H9 (cell line): ENCODE measurements at regions not wholly inside any gene's neighbourhood (a gene's known extent, or its start where the extent isn't known, plus 50 kb on each side); places are given as distances from the start of the nearest gene placed in this dataset.
A peak's percentile ranks its signal among the peaks of the same experiment; 100 is the strongest.

Source experiments
- DNase-seq: peaks from one replicate; pipeline ENCODE4 v3.0.0-alpha.2; 2017
- H2AFZ ChIP-seq: one replicate; pipeline ENCODE4 v1.6.1; 2013; ENCODE audit warnings: mild to moderate bottlenecking, low read length, control low read depth, moderate library complexity
- H2AK5ac ChIP-seq: 2 replicates; pipeline ENCODE4 v1.6.1; 2013; ENCODE audit warnings: low read length, control low read depth, mixed read lengths; ENCODE audit not compliant: insufficient read length
- H2BK120ac ChIP-seq: one replicate; pipeline ENCODE4 v1.6.1; 2013; ENCODE audit warnings: low read depth, mild to moderate bottlenecking, low read length, control low read depth, inconsistent platforms; ENCODE audit not compliant: poor library complexity, severe bottlenecking
- H2BK12ac ChIP-seq: 2 replicates; pipeline ENCODE4 v1.6.1; 2013; ENCODE audit warnings: low read length, control low read depth, mixed read lengths, low read depth; ENCODE audit not compliant: insufficient read length
- H2BK15ac ChIP-seq: 2 replicates; pipeline ENCODE4 v1.6.1; 2013; ENCODE audit warnings: low read depth, low read length, control low read depth
- H2BK20ac ChIP-seq: one replicate; pipeline ENCODE4 v1.6.1; 2013; ENCODE audit warnings: low read depth, mild to moderate bottlenecking, low read length, control low read depth, inconsistent platforms; ENCODE audit not compliant: poor library complexity, severe bottlenecking
- H2BK5ac ChIP-seq: 2 replicates; pipeline ENCODE4 v1.6.1; 2013; ENCODE audit warnings: low read length, control low read depth, mixed read lengths; ENCODE audit not compliant: insufficient read length
- H3K14ac ChIP-seq: 2 replicates; pipeline ENCODE4 v1.6.1; 2013; ENCODE audit warnings: low read length, control low read depth; ENCODE audit not compliant: insufficient read depth
- H3K18ac ChIP-seq: 2 replicates; pipeline ENCODE4 v1.6.1; 2013; ENCODE audit warnings: low read depth, mild to moderate bottlenecking, mixed read lengths, low read length, control low read depth; ENCODE audit not compliant: insufficient read length
- H3K23ac ChIP-seq: 2 replicates; pipeline ENCODE4 v1.6.1; 2013; ENCODE audit warnings: low read length, control low read depth, mixed read lengths, low read depth; ENCODE audit not compliant: insufficient read length
- H3K23me2 ChIP-seq: 2 replicates; pipeline ENCODE4 v1.6.1; 2013; ENCODE audit warnings: low read depth, mild to moderate bottlenecking, mixed read lengths, low read length, control low read depth; ENCODE audit not compliant: insufficient read length, poor library complexity, severe bottlenecking
- H3K27ac ChIP-seq: 2 replicates; pipeline ENCODE4 v1.5.1; 2013; ENCODE audit warnings: low read length, control low read depth, mixed read lengths, low read depth; ENCODE audit not compliant: insufficient read length
- H3K27me3 ChIP-seq: 2 replicates; pipeline ENCODE4 v1.6.1; 2013; ENCODE audit warnings: low read length, control low read depth, inconsistent platforms; ENCODE audit not compliant: insufficient read depth
- H3K4ac ChIP-seq: 2 replicates; pipeline ENCODE4 v1.6.1; 2013; ENCODE audit warnings: low read depth, mild to moderate bottlenecking, control low read depth, inconsistent platforms, low read length, moderate library complexity
- H3K4me1 ChIP-seq: 2 replicates; pipeline ENCODE4 v1.6.1; 2013; ENCODE audit warnings: low read length, control low read depth, inconsistent platforms; ENCODE audit not compliant: insufficient read depth
- H3K4me2 ChIP-seq: 2 replicates; pipeline ENCODE4 v1.6.1; 2013; ENCODE audit warnings: low read length, control low read depth, mixed read lengths; ENCODE audit not compliant: insufficient read length, insufficient read depth
- H3K56ac ChIP-seq: 2 replicates; pipeline ENCODE4 v1.6.1; 2013; ENCODE audit warnings: low read depth, mild to moderate bottlenecking, mixed read lengths, low read length, control low read depth; ENCODE audit not compliant: insufficient read length
- H3K79me1 ChIP-seq: 2 replicates; pipeline ENCODE4 v1.6.1; 2013; ENCODE audit warnings: low read depth, mild to moderate bottlenecking, moderate library complexity, low read length, control low read depth, inconsistent platforms; ENCODE audit not compliant: insufficient read depth, poor library complexity, severe bottlenecking
- H3K79me2 ChIP-seq: 2 replicates; pipeline ENCODE4 v1.6.1; 2013; ENCODE audit warnings: low read length, control low read depth, inconsistent platforms; ENCODE audit not compliant: insufficient read depth
- H3K9ac ChIP-seq: 2 replicates; pipeline ENCODE4 v1.6.1; 2013; ENCODE audit warnings: low read length, control low read depth, mixed read lengths; ENCODE audit not compliant: insufficient read length; ENCODE audit errors: extremely low read depth
- H3K9me3 ChIP-seq: one replicate; pipeline ENCODE4 v1.6.1; 2013; ENCODE audit warnings: low read depth, low read length, inconsistent platforms; ENCODE audit not compliant: control insufficient read depth
- H3T11ph ChIP-seq: one replicate; pipeline ENCODE4 v1.6.1; 2013; ENCODE audit warnings: mild to moderate bottlenecking, low read length, control low read depth, inconsistent platforms
- H4K20me1 ChIP-seq: one replicate; pipeline ENCODE4 v1.6.1; 2013; ENCODE audit not compliant: control insufficient read depth, insufficient read length, insufficient read depth
- H4K5ac ChIP-seq: 2 replicates; pipeline ENCODE4 v1.6.1; 2013; ENCODE audit warnings: low read depth, mild to moderate bottlenecking, mixed read lengths, low read length, control low read depth; ENCODE audit not compliant: insufficient read length
- H4K8ac ChIP-seq: replicated peaks from 2 replicates; pipeline ENCODE4 v1.6.1; 2013; ENCODE audit warnings: low read length, control low read depth, mixed read lengths, low read depth; ENCODE audit not compliant: insufficient read length
- H4K91ac ChIP-seq: 2 replicates; pipeline ENCODE4 v1.6.1; 2013; ENCODE audit warnings: low read depth, mild to moderate bottlenecking, moderate library complexity, mixed read lengths, low read length, control low read depth; ENCODE audit not compliant: insufficient read length
- H3K27ac Mint-ChIP-seq, 3 experiments: 2 replicates in 2 of 3; 3 replicates in 1 of 3; pipeline ENCODE4 v1.8.0; 2020 to 2021; ENCODE audit warnings: mixed read lengths in 3 of 3, mild to moderate bottlenecking in 1 of 3, moderate library complexity in 1 of 3
- H3K27me3 Mint-ChIP-seq: 2 replicates; pipeline ENCODE4 v1.8.0; 2021; ENCODE audit warnings: low read depth, mild to moderate bottlenecking, moderate library complexity, mixed read lengths
- H3K36me3 Mint-ChIP-seq, 3 experiments: 2 replicates in 2 of 3; 3 replicates in 1 of 3; pipeline ENCODE4 v1.8.0; 2020 to 2021; ENCODE audit warnings: low read depth in 3 of 3, mixed read lengths in 3 of 3; ENCODE audit not compliant: insufficient read depth in 1 of 3
- H3K4me1 Mint-ChIP-seq, 2 experiments: 2 replicates each; pipeline ENCODE4 v1.8.0; 2020; ENCODE audit warnings: mixed read lengths in 2 of 2
- H3K4me3 Mint-ChIP-seq, 2 experiments: 2 replicates in 1 of 2; 3 replicates in 1 of 2; pipeline ENCODE4 v1.8.0; 2020 to 2021; ENCODE audit warnings: mild to moderate bottlenecking in 2 of 2, mixed read lengths in 2 of 2, moderate library complexity in 1 of 2
- H3K9me3 Mint-ChIP-seq, 2 experiments: 2 replicates in 1 of 2; 3 replicates in 1 of 2; pipeline ENCODE4 v1.8.0; 2020; ENCODE audit warnings: mild to moderate bottlenecking in 2 of 2, mixed read lengths in 2 of 2, moderate library complexity in 1 of 2
- CTCF ChIP-seq: fragments of 200-600 bp; sonication (generic); conservative IDR thresholded peaks from 3 replicates; pipeline ENCODE4 v1.8.0; 2021; ENCODE audit warnings: antibody characterized with exemption, mild to moderate bottlenecking
- WGBS: extraction: QIAGEN DNeasy Blood & Tissue Kit; methylation state at CpG from one replicate; pipeline ENCODE4 v1.1.7; 2013; ENCODE audit warnings: missing lambda C conversion rate, low lambda C conversion rate, mixed read lengths; ENCODE audit not compliant: insufficient read length; ENCODE audit errors: extremely low coverage; 5-methylcytosine and 5-hydroxymethylcytosine counted together

GRCh38 chr7:84538268-84538667 is 343.7 kb upstream of the SEMA3A start:
- H3K4me2 ChIP-seq: no peak overlapping the region
- no CpG with 5 or more reads among the region's 5 CpGs for WGBS
- no peaks in the 10 kb centered on the region for H3K27me3 ChIP-seq
- Mint-ChIP-seq H3K27me3 (no peaks in the 10 kb centered on the region), H3K4me1 (peaks cover 1% of the 10 kb centered on the region in 2 experiments; a peak in 3 of 4 replicates), H3K36me3 (no peaks in the 10 kb centered on the region), H3K4me3 (no peak overlapping the region), H3K27ac (0 out of 7 replicates have a peak overlapping the region, but pooled peaks of 1 of the 3 experiments have one; percentile 52), H3K9me3 (no peaks in the 10 kb centered on the region)
- no peaks in the 10 kb centered on the region for H3K23me2 ChIP-seq
- H3K27ac ChIP-seq: no peak overlapping the region
- no peak overlapping the region for H4K91ac ChIP-seq
- H3K9ac ChIP-seq: no peak overlapping the region
- H2BK12ac ChIP-seq: no peak overlapping the region
- no peak overlapping the region for H4K5ac ChIP-seq
- no peak overlapping the region for H2BK5ac ChIP-seq
- H3K56ac ChIP-seq: no peak overlapping the region
- no peak overlapping the region for H2BK120ac ChIP-seq
- no peak overlapping the region for H3T11ph ChIP-seq
- H3K4ac ChIP-seq: no peak overlapping the region
- no peak overlapping the region for H3K14ac ChIP-seq
- H2AK5ac ChIP-seq: no peak overlapping the region
- no peak overlapping the region for H2BK20ac ChIP-seq
- H3K23ac ChIP-seq: no peak overlapping the region
- no peak overlapping the region for H3K18ac ChIP-seq
- DNase-seq: no peak
- no peak for TF ChIP-seq CTCF
- no peaks in the 10 kb centered on the region for H4K20me1 ChIP-seq
- no peak overlapping the region for H4K8ac ChIP-seq
- H3K4me1 ChIP-seq: no peaks in the 10 kb centered on the region
- no peak overlapping the region for H2BK15ac ChIP-seq
- H3K9me3 ChIP-seq: no peaks in the 10 kb centered on the region
- no peaks in the 10 kb centered on the region for H3K79me2 ChIP-seq
- H3K79me1 ChIP-seq: no peaks in the 10 kb centered on the region
- no peak overlapping the region for H2AFZ ChIP-seq
